IPS-15b (cell line): ENCODE measurements at regions not wholly inside any gene's neighbourhood (a gene's known extent, or its start where the extent isn't known, plus 50 kb on each side); places are given as distances from the start of the nearest gene placed in this dataset.

ENCODE experiments used
- H3K27me3 ChIP-seq: one replicate; pipeline ENCODE4 v1.6.1; 2013; ENCODE audit warnings: low read length; ENCODE audit not compliant: control insufficient read depth, insufficient read depth
- H3K36me3 ChIP-seq: one replicate; pipeline ENCODE4 v1.6.1; 2013; ENCODE audit warnings: low read length; ENCODE audit not compliant: control insufficient read depth, insufficient read depth
- H3K4me1 ChIP-seq: one replicate; pipeline ENCODE4 v1.6.1; 2013; ENCODE audit warnings: mild to moderate bottlenecking, low read length; ENCODE audit not compliant: control insufficient read depth, insufficient read depth
- H3K4me3 ChIP-seq: one replicate; pipeline ENCODE4 v1.5.1; 2013; ENCODE audit warnings: low read depth, low read length
- H3K9ac ChIP-seq: one replicate; pipeline ENCODE4 v1.6.1; 2013; ENCODE audit warnings: low read depth, mild to moderate bottlenecking, low read length
- H3K9me3 ChIP-seq: one replicate; pipeline ENCODE4 v1.6.1; 2013; ENCODE audit warnings: mild to moderate bottlenecking, low read length; ENCODE audit not compliant: control insufficient read depth, insufficient read depth

DNA sequence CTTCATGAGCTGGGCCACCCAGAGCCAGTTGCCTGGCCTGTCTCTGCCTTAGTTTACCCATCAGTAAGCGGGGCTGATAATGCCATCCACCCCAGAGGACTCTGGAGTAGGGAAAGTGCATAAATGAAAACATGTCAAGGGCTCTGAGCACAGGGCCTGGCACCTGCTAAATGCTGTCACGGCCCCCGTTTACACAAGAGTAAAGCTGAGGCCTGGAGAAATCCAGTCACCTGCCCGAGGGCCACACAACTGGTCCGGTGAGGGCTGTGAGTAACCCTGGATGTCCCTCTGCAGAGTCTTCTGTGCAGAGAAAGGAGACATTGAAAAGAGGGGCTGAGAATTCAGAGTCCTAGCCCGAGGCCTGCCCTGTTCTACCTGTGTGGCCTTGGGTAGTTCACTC, 110.6 kb upstream of the ANO1 start:
- H3K4me3 ChIP-seq: no peak overlapping the region
- no peaks in the 10 kb centered on the region for H3K27me3 ChIP-seq
- H3K36me3 ChIP-seq: no peaks in the 10 kb centered on the region
- no peaks in the 10 kb centered on the region for H3K9me3 ChIP-seq
- no peak overlapping the region for H3K9ac ChIP-seq
- peaks cover 10% of the 10 kb centered on the region for H3K4me1 ChIP-seq

DNA sequence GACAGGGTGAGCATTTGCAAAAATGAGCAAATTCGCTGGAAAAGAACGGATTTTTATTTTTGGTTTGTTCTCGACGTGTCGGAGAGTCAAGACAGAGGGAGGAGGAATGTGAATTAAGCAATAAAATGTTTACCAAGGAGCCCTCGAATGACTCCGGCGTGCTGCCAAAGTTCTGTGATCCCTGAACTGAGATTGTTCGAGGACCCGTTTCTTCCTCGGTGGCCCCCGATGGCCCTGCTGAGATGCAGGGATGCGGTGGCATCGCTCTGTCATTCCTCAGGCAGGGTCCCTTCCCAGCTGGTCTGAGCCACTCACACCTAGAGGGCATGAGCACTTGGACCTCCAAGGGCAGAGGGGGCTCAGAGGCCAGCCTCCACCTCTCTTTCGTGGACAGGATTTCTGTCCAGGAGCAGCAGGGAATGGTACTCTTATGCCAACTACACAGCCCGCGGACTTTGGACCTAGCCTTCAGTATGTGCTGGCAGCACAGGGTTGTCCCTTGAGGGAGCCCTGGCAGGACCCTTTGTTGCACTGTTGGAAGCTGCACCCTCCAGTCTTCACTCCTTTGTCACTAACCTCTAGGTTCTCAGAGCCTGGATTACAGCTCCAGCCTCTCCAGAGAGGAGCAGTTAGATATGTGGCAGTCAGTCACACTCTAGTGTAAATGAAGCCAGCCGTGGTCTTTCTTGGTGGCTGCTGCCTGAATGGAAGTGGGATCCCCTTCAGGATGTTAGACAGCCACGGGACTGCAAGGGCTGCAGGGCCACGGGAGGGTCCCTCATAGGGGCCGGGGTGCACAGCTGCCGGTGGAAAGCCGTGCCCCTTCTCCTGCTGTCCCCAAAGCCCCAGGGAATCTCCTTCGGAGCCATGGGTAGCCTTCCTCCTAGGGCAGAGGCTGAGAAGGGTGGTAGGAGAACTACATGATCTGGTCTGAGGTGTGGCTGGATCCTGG, 109.4 kb upstream of the ANO1 start:
- Histone ChIP-seq H3K36me3 (no peaks in the 10 kb centered on the region), H3K27me3 (no peaks in the 10 kb centered on the region)

DNA sequence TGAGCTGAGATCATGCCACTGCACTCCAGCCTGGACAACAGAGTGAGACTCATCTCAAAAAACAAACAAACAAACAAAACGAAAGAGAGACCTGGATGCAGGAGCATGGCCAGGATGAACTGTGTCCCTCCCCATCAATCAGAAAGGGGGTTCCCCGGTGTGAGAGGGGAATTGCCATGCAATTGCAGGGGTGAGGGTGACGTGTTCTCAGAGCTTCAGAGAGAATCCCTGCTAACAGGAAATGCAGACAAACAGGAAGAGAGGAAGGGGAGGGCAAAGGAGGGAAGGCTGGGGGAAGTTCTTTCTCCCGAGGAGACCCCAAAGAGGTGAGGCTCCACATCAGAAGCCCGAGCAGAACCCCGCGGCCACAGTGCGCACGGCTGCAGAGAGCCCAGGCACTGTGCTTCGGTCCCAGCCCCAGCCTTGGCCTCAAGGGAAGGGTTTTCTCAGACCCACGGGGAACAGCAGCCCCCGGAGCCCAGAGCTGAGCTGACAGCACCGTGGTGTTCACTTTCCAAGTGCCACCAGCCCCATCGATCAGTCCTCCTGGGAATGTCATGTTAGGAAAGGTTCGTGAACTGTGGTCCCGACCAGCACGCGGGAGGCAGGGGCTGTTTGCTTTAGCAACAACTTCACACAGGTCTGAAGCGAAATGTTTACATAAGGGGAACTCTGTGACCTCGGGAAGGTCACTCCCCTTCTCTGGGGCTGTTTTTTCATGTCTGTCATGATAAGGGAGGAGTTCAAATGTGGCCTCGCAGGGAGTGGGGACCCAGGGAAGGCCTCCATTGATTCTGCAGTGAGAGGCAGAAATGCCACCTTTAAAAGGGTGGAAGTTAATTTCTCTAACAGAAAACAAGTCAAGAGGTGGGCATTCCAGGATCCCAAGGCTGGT, 108.0 kb upstream of the ANO1 start:
- no peaks in the 10 kb centered on the region for H3K36me3 ChIP-seq
- no peak overlapping the region for H3K4me3 ChIP-seq
- peaks cover 4% of the 10 kb centered on the region for H3K4me1 ChIP-seq
- H3K27me3 ChIP-seq: no peaks in the 10 kb centered on the region
- H3K9ac ChIP-seq: no peak overlapping the region
- no peaks in the 10 kb centered on the region for H3K9me3 ChIP-seq

More for the DNA sequence above, 109.4 kb upstream of the ANO1 start:
- Histone ChIP-seq H3K4me3 (no peak overlapping the region), H3K4me1 (peaks cover 10% of the 10 kb centered on the region), H3K9ac (no peak overlapping the region), H3K9me3 (no peaks in the 10 kb centered on the region)

DNA sequence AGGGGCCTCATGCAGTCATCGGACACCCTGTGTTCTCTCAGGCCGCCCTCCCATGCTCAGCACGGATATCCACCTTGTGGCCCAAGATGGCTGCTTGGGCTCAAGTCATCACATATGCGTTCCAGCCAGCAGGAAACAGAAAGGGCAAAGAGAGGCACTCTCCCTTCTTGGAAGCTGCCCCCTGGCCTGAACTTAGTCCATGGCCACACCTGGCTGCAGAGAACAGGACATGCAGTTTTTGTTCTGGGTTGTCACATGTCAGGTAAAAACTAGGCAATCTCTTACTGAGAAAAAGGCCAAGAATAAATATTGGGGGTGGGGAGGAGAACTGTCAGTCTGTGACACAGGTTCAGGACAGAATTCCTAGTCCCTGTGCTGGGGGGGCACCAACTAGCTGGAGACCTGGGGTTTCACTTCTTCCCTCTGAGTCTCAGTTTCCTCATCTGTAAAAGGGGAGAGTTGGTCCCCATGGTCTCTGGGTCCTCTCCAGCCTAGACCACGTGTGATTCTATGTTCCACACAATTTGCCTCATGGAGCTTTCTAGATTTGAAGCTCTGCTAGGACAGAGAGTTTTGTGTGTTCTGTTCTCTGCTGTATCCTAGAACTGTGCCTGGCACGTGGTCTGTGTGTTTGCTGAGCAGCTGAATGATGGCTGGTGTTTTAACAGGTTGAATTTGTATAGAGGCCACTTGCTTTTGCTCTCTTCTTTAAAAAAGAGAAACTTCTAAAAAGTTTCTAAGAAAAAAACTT, 107.2 kb upstream of the ANO1 start:
- Histone ChIP-seq H3K36me3 (no peaks in the 10 kb centered on the region), H3K4me1 (peaks cover 2% of the 10 kb centered on the region), H3K9ac (no peak overlapping the region), H3K4me3 (no peak overlapping the region), H3K9me3 (no peaks in the 10 kb centered on the region), H3K27me3 (no peaks in the 10 kb centered on the region)

DNA sequence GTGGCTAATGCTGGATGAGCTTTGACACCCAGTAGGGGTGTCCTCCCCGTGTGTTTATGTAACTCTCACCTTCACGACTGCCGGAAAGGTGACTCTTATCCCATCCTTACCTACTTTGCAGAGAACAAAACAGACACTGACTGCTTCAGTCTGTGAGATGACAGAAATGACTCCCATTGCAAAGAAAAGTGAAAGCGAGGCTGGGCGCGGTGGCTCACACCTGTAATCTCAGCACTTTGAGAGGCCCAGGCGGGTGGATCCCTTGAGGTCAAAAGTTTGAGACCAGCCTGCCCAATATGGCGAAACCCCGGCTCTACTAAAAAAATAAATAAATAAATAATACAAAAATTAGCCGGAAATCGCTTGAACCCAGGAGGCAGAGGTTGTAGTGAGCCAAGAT, 106.4 kb upstream of the ANO1 start:
- Histone ChIP-seq H3K4me1 (peaks cover 2% of the 10 kb centered on the region), H3K4me3 (no peak overlapping the region), H3K9me3 (no peaks in the 10 kb centered on the region), H3K36me3 (no peaks in the 10 kb centered on the region), H3K27me3 (no peaks in the 10 kb centered on the region), H3K9ac (no peak overlapping the region)

DNA sequence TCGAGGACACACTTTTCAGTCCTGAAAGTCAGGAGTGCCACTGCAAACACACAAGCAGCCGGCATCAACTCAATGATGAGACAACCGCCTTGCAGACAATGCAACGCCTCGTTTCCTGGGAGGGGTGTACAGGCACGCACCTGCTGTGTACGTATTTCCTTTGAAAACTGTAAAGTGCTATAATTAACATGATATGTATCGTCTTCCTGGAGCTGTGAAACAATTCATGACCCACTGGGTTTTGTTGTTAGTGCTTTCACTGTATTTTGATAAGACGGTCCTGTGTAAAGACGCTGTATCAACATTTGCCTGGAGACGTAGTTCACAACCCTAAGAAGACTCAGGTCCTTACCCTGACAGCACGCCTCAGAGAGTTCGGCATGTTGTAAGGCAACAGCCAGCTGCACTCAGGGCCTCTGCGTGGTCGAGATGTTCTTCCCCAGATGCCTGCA, 105.7 kb upstream of the ANO1 start:
- H3K36me3 ChIP-seq: no peaks in the 10 kb centered on the region
- H3K4me3 ChIP-seq: no peak overlapping the region
- no peaks in the 10 kb centered on the region for H3K9me3 ChIP-seq
- peaks cover 2% of the 10 kb centered on the region for H3K4me1 ChIP-seq
- no peak overlapping the region for H3K9ac ChIP-seq
- H3K27me3 ChIP-seq: no peaks in the 10 kb centered on the region

DNA sequence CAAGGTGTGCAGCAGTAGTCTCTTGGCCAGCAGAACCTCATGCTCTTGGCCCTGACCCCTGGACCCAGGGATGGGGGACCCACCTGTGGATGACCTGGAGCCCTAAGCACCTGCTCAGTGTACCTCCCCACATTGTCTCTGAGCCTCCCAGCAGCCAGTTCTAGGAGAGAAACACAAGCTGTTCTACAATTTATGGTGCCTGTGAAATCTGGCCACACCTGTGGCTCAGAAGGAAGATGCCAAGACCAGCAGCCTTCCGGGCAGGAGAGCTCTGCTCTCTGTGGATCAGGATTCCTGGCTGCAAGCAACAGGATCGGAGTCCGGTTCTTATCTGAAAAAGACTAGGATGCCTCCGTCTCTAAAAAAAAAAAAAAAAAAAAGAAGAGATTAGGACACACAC, 103.6 kb upstream of the ANO1 start:
- no peaks in the 10 kb centered on the region for H3K36me3 ChIP-seq
- H3K9me3 ChIP-seq: no peaks in the 10 kb centered on the region
- H3K4me3 ChIP-seq: no peak overlapping the region
- H3K27me3 ChIP-seq: no peaks in the 10 kb centered on the region
- H3K9ac ChIP-seq: no peak overlapping the region
- peaks cover 2% of the 10 kb centered on the region for H3K4me1 ChIP-seq

DNA sequence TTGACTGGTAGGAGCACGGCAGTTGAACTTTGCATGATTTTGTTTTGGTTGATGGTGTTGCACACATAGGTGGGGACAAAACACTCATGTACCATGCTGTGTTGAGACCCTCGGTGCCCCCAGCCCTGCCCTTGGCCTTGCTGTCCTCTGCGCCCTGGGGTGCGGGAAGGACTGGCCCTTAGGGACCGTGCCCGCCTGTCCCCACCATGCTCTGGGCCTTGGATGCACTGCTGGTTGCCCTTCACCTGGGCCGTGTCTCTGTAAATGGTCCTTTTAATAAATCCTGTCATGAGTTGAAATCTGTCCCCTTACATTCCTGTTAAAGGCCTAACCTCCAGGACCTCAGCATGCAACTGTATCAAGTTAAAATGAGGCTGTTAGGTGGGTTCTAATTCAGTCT, 102.3 kb upstream of the ANO1 start:
- H3K9ac ChIP-seq: no peak overlapping the region
- H3K4me1 ChIP-seq: no peaks in the 10 kb centered on the region

DNA sequence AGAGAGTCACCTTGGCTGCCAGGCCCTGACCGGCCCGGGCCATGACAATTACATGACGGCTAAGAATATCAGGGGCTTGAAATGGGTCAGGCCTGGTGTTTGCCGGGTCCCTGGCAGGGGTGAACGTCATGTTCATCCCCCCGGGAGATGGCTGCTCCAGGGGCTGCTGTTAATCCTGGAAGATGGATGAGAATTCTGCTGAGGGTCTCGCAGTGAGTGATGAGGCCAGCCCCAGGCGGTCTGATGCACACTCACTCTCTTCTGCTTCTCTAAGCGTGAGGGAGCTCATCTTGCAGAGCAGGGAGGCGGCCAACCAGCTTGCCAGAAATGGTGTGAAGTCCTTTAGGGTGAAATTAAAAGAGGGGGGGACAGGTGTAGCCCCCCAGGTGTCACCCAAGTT, 101.3 kb upstream of the ANO1 start:
- Histone ChIP-seq H3K9me3 (no peaks in the 10 kb centered on the region), H3K36me3 (no peaks in the 10 kb centered on the region), H3K4me1 (peaks cover 3% of the 10 kb centered on the region), H3K9ac (no peak overlapping the region), H3K4me3 (no peak overlapping the region), H3K27me3 (no peaks in the 10 kb centered on the region)

More for the DNA sequence above, 102.3 kb upstream of the ANO1 start:
- Histone ChIP-seq H3K4me3 (no peak overlapping the region), H3K27me3 (no peaks in the 10 kb centered on the region), H3K9me3 (no peaks in the 10 kb centered on the region), H3K36me3 (no peaks in the 10 kb centered on the region)

DNA sequence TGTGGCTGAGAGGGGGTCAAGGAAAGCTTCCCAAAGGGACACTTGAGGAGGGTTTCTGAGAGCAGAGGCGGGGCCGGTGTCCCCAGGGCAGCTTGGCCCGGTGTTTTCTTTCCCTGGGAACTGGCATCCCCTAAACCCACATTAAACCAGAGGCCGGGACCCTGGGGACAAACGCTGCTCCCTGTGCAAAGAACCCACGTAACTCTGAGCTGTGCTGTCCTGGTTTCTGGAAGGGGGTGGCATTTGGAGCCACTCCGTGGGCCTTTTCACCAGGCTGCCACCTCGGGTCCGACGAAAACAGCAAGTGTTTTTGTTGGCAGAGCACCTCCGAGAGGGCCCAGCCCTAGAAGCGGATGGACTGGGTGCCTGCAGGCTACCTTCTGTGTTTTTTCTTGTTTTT, 100.2 kb upstream of the ANO1 start:
- Histone ChIP-seq H3K4me3 (no peak overlapping the region), H3K9ac (no peak overlapping the region), H3K4me1 (peaks cover 10% of the 10 kb centered on the region), H3K27me3 (no peaks in the 10 kb centered on the region), H3K36me3 (no peaks in the 10 kb centered on the region), H3K9me3 (no peaks in the 10 kb centered on the region)

DNA sequence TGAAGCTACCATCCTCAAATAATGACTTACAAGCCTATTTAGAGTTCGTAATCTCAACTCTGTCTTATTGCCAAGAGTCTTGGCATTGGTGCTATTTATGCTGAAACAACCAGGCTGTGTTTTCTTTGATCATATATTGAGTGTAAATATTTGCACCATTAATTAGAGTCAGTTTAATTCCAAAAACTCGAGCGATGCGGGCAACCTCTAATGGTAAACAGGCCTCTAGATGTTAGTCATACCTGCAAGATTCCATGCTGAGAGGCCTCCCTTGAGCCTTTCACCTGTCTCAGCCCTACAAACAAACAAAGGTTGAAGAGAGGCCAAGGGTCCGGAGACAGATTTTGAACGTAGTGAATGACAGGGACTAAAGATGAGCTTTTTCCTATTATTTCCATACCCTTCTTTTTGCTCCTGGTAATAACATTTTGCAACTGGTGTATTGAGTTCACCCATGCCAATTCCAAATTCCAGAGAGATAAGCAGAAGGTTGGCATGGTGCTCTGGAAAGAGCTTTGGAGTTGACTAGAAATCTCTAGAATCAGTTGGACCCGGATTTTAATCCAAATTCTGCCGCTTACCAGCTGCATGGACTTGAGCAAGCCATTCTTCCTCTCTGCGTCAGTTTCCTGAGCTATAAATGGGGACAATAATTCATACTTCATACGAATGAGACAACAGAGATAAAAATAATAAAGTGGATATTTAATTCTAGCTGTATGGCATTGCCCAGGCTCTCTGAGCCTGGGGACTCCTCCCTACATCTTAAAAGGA, 99.1 kb upstream of the ANO1 start:
- H3K4me1 ChIP-seq: peaks cover 16% of the 10 kb centered on the region
- H3K9me3 ChIP-seq: no peaks in the 10 kb centered on the region
- H3K4me3 ChIP-seq: no peak overlapping the region
- H3K27me3 ChIP-seq: peaks cover 7% of the 10 kb centered on the region
- H3K36me3 ChIP-seq: no peaks in the 10 kb centered on the region
- no peak overlapping the region for H3K9ac ChIP-seq
